Osteoblast (primary cell): ENCODE measurements at regions not wholly inside any gene's neighbourhood (a gene's known extent, or its start where the extent isn't known, plus 50 kb on each side); places are given as distances from the start of the nearest gene placed in this dataset.

Experiments used
- DNase-seq: peaks from one replicate; pipeline ENCODE4 v3.0.0; 2011; ENCODE audit warnings: low spot score, mixed read lengths; ENCODE audit not compliant: insufficient read length; ENCODE audit errors: missing footprints
- H2AFZ ChIP-seq: 2 replicates; pipeline ENCODE4 v1.6.0; 2011; ENCODE audit warnings: mild to moderate bottlenecking, low read length
- H3K27ac ChIP-seq: 2 replicates; pipeline ENCODE4 v1.5.1; 2011; ENCODE audit warnings: mild to moderate bottlenecking, low read depth, low read length, moderate library complexity
- H3K27me3 ChIP-seq: 2 replicates; pipeline ENCODE4 v1.6.0; 2012; ENCODE audit warnings: mild to moderate bottlenecking, control low read depth, inconsistent platforms, low read length, moderate library complexity; ENCODE audit not compliant: insufficient read depth
- H3K36me3 ChIP-seq: 2 replicates; pipeline ENCODE4 v1.5.1; 2011; ENCODE audit warnings: mild to moderate bottlenecking, low read length, control low read depth, moderate library complexity; ENCODE audit not compliant: insufficient read depth
- H3K4me1 ChIP-seq: 2 replicates; pipeline ENCODE4 v1.5.1; 2011; ENCODE audit warnings: mild to moderate bottlenecking, low read length, control low read depth, moderate library complexity; ENCODE audit not compliant: insufficient read depth
- H3K4me2 ChIP-seq: 2 replicates; pipeline ENCODE4 v1.6.0; 2011; ENCODE audit warnings: mild to moderate bottlenecking, low read length; ENCODE audit not compliant: insufficient read depth
- H3K4me3 ChIP-seq: fragments of 200-600 bp; sonication (generic); 3 replicates; pipeline ENCODE4 v1.5.1; 2012; ENCODE audit warnings: mild to moderate bottlenecking, low read length, inconsistent platforms; ENCODE audit not compliant: insufficient read depth
- H3K79me2 ChIP-seq: 2 replicates; pipeline ENCODE4 v1.6.0; 2012; ENCODE audit warnings: mild to moderate bottlenecking, low read length, control low read depth, inconsistent platforms; ENCODE audit not compliant: insufficient read depth
- H3K9me3 ChIP-seq: 2 replicates; pipeline ENCODE4 v1.5.1; 2011; ENCODE audit warnings: low read depth, low read length, control low read depth
- H4K20me1 ChIP-seq: 2 replicates; pipeline ENCODE4 v1.6.0; 2012; ENCODE audit warnings: mild to moderate bottlenecking, low read length, control low read depth; ENCODE audit not compliant: insufficient read depth
- CTCF ChIP-seq: IDR thresholded peaks from 2 replicates; pipeline ENCODE4 v1.5.1; 2011; ENCODE audit warnings: mild to moderate bottlenecking, low read depth, low read length, moderate library complexity; ENCODE audit errors: extremely low read depth

GRCh38 chr1:14120895-14121294 is 420.9 kb downstream of the PRDM2 start:
- no peaks in the 10 kb centered on the region for H3K36me3 ChIP-seq
- no peaks in the 10 kb centered on the region for H3K79me2 ChIP-seq
- no peak overlapping the region for H3K4me3 ChIP-seq
- TF ChIP-seq CTCF: no peak
- H3K4me1 ChIP-seq: no peaks in the 10 kb centered on the region
- H2AFZ ChIP-seq: no peak overlapping the region
- H3K27ac ChIP-seq: no peak overlapping the region
- no peaks in the 10 kb centered on the region for H4K20me1 ChIP-seq
- H3K9me3 ChIP-seq: no peaks in the 10 kb centered on the region
- H3K4me2 ChIP-seq: no peak overlapping the region
- no peak for DNase-seq
- H3K27me3 ChIP-seq: no peaks in the 10 kb centered on the region

GRCh38 chr1:14128096-14128495 is 428.1 kb downstream of the PRDM2 start:
- no peak for DNase-seq

GRCh38 chr1:14129009-14129408 is 429.0 kb downstream of the PRDM2 start:
- no peaks in the 10 kb centered on the region for H3K27me3 ChIP-seq
- no peaks in the 10 kb centered on the region for H3K36me3 ChIP-seq
- H3K4me1 ChIP-seq: no peaks in the 10 kb centered on the region
- H3K4me2 ChIP-seq: no peak overlapping the region
- H3K9me3 ChIP-seq: no peaks in the 10 kb centered on the region
- no peak overlapping the region for H3K4me3 ChIP-seq
- H3K27ac ChIP-seq: no peak overlapping the region
- TF ChIP-seq CTCF: no peak
- H4K20me1 ChIP-seq: no peaks in the 10 kb centered on the region
- H2AFZ ChIP-seq: no peak overlapping the region
- DNase-seq: no peak
- H3K79me2 ChIP-seq: no peaks in the 10 kb centered on the region

More at GRCh38 chr1:14128096-14128495, 428.1 kb downstream of the PRDM2 start:
- Histone ChIP-seq H4K20me1 (no peaks in the 10 kb centered on the region), H3K27ac (no peak overlapping the region), H3K4me2 (no peak overlapping the region), H3K27me3 (no peaks in the 10 kb centered on the region), H3K79me2 (no peaks in the 10 kb centered on the region), H2AFZ (no peak overlapping the region), H3K4me1 (no peaks in the 10 kb centered on the region), H3K4me3 (no peak overlapping the region), H3K36me3 (no peaks in the 10 kb centered on the region), H3K9me3 (no peaks in the 10 kb centered on the region)
- TF ChIP-seq CTCF: no peak

- no peaks in the 10 kb centered on the region for H3K27me3 ChIP-seq
- H3K79me2 ChIP-seq: no peaks in the 10 kb centered on the region
- DNase-seq: no peak
- H4K20me1 ChIP-seq: no peaks in the 10 kb centered on the region
- H2AFZ ChIP-seq: no peak overlapping the region
- no peak overlapping the region for H3K4me3 ChIP-seq
- TF ChIP-seq CTCF: no peak
- no peaks in the 10 kb centered on the region for H3K36me3 ChIP-seq
- H3K9me3 ChIP-seq: no peaks in the 10 kb centered on the region
- no peaks in the 10 kb centered on the region for H3K4me1 ChIP-seq
- no peak overlapping the region for H3K4me2 ChIP-seq
- no peak overlapping the region for H3K27ac ChIP-seq
Measured at GRCh38 chr1:14135070-14135469, 435.1 kb downstream of the PRDM2 start.
